HG02642 (cell line): ENCODE measurements at regions not wholly inside any gene's neighbourhood (a gene's known extent, or its start where the extent isn't known, plus 50 kb on each side); places are given as distances from the start of the nearest gene placed in this dataset.

Experiments used
- ATAC-seq: cut with Tn5 transposase; IDR thresholded peaks from one replicate; pipeline ENCODE4 v1.9.1; 2021; ENCODE audit warnings: mild to moderate bottlenecking; ENCODE audit not compliant: unreplicated experiment, poor library complexity

DNA sequence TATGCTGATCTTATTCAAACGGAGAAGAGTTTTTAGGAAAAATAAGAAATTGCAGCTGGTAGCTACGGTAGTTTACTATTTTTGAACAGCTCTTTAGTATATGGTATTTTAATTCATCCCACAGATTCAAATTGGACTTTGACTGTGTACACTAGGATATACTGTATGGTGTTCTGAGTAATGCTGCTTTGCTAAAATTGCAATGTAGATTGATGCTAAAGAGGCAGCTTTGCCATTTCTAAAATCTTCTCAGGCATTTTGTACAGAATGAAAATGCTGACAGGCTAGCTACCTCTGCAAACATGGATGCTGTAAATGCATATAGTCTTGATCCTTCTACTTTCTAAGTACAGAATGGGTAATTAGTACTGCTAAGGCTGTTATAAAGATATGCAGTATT is 826.6 kb upstream of the POU3F3 start:
- ATAC-seq, result no peak

DNA sequence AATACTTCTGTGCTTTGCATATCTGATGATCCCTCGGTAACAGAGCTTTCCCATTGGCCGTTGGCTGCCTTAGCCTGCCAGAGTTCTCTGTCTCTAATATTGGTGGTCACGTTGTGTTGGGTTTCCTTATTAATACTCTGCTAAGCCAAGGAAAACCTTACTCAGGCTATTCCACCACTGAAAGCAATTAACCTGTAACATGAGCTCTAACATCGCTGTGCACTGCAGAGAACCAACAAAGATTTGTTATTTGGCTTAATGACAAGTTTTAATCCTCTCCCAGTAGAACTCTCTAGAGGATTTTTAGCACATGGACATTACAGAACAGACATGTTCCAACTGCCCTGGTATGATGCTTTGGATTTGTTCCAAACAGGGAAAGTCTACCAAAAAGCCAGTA is 825.9 kb upstream of the POU3F3 start:
- ATAC-seq, result no peak

DNA sequence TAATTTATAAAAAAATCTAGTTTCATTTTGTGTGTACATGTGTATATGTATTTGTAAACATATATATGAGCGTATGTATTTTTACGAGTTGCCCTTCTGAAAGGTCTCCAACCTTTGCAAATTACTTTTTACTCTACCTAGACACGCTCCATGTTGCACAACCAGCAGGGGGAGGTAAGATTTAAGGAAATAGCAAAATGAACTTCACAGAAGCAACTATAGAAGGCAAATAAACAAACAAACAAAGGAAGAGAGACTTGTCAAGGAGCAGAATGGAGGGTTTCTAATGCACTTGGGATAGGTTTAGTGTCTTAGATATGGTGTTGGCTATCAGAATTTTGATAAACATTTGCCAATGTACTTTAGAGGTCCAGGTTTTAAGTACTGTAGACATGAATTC is 820.5 kb upstream of the POU3F3 start:
- ATAC-seq, result no peak

DNA sequence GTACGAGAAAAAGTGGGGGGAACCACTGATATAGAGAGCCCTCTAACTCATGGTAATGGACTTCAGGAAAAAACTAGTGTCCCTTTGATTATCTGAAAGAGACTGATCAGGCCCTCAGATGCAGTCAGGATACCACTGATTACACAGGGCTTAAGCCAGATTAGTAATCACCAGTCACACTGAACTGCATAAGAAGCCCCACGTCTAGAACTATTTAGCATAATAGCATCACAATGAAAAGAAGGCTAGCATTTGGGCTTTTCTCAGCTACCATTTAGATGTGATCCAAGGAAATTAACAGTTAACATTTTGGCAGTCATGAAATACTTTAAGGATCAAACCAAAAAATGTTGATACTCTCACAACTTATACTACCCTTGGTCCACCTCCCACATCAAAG is 813.1 kb upstream of the POU3F3 start:
- no peak for ATAC-seq

DNA sequence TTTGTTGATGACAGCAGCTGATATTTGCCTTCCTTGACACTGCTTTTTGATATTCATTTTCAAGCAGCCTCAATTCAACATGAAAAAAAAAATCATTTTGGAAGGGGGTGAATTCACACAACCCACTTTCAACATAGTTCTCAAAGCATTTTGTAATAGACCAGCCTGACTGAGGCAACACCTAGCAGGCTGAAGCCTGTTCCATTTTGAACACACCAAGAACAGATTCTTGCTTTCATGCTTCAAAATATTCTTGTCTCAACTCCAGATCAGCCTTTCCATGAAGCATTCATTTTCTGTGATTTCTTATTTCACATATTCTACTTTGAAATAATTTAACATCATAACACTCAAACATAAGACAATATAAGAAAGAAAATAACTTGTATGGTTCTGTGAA is 812.6 kb upstream of the POU3F3 start:
- ATAC-seq, result no peak

DNA sequence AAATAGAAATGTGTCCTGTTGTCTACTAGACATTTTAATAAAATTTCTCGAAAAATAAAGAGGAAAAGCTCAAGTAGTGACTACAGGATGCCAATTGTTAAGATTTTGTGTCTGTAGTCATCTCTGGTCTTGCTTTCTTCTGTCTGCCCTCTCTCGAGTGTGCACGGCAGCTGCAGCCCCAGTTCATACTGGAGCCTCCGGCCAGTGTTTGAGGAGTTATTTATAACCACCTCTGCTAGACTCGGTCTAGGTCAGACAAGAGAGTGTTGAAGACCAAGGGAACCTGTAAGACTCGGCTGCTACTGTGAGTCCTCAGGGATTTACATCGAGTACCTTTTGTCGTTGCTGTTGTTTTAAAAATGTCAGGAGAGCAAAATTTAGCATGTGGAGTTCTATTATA is 810.1 kb upstream of the POU3F3 start:
- ATAC-seq, result no peak

DNA sequence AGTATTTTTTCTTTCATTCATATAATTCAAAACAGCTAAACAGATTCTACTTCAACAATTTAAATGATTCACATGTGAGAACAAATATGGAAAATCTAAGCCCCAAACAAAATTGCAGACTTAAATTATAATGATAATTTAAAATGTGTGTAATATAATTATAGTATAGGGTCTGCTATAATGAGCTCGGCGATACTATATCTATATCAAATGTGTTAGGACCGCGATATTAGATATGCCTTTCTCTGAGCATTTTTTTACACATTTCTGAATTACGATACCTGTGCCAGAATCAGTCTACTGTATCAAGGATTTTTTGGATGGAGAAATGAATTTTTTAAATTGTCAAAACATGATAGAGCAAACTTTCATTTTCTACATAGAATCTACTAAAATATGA is 808.8 kb upstream of the POU3F3 start:
- ATAC-seq, result no peak

DNA sequence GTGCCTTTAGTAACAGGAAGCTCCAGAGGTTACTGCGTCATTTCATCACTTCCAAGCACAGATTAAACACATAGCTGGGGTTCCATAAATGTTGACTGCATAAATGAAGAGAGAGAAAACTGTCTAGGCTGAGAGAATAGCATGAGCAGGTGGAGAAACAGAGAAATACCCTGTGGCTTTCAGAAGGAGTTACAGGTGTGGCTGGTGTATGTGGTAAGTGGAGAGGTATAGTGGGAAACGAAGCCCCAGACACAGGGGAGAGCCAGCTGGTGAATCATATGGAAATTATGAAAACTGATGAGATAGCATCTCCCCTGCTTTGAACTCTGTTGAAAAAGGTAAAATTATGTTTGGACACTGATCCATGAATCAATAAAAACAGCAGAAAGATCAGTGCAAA is 807.4 kb upstream of the POU3F3 start:
- ATAC-seq, result no peak

DNA sequence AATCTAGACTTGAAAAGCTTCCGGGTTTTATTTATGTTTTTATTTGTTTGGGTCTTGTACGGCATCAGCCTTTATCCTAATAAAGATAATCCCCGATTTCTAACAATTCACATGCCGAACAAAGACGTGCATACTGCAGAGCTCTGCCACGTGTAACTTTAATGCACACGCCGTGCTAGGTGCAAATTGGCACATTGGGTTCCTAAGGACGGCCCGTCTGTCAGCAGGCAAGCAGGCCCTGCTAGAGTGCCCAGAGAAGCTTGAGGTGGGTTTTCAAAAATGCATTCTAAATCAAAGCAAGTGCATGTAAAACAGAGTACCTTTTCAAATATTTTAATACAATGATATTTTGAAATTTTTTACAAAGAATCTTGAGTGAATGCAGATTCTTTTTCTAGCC is 806.4 kb upstream of the POU3F3 start:
- no peak for ATAC-seq

DNA sequence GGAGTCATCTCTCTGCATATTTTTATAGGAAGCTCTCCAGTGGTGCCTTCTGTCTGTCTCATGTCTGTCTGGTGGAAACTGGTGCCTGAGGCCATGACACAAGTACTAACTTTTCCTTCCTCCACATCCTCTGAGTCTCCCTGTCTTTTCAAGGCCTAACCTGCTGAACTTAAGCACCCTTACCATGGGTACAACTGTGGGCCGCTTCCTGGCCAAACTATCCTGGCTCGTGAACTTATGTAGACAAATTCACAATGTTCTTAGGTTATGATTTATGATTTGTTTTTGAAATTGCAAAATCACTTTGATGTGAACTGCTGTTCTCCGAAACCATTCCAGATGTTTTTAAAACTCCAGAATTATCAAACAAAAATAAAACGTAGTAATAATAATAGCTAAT is 804.5 kb upstream of the POU3F3 start:
- no peak for ATAC-seq

DNA sequence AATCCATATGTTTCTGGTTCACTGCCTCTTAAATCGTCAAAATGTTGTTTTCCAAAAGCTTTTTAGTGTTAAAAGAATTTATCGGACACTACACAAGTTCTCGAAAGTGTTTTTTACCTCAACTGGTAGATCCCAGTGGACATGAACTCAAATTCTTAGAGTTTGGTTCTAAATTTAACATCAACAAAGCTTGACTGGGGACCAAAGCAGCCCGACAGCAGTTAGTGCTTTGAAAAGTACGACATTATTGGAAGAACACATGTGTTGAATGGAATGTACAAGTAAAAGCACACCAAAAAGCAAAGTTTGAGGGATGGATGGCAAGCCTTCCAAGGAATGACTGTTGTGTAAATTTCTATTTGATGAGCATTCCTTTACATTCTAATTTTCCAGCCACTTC is 803.9 kb upstream of the POU3F3 start:
- no peak for ATAC-seq

DNA sequence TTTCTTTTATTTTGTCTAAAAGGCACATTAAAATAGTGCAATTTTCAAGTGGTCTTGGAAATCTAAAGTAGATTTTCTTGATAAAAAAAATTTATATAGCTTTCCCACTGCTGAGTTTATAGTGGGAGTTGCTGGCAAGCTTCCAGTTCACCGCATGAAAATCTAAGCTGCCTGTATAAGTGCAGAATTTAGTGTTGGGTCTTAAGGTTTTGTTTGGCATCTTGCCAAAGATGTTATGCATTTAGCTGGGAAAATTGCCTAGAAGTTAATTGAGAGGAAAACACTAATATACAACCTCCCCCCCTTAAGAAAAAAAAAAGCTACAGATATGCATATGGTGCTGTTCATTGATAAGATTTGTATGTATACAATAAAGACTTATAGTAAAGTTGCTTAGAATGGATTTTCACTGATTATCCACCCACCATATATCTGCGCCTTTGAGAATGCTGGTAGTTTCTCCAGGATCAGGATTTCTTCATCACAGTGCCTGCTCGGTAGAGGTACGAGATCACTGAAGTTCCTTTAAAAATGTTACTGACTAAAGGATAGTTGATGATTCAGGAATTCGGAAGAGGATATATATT is 803.2 kb upstream of the POU3F3 start:
- no peak for ATAC-seq

DNA sequence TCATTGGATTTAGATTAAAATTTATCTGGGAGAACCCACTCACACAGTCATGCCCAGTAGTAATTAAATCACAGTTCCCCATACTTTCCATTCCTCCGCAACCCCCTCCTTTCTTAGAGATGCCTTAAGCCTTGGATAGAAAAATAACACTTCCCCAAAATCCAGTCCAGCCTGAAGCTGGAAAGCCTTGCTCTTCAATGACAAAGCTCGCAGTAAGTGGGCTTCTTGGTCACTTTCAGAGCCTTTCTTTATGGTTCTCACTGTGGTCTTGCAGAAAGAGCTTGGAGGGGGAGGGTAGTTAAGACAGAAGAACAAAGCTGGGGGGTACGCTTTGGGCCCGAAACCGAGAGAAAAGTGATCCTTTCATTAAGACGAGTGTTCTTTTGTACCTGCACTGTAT is 802.1 kb upstream of the POU3F3 start:
- ATAC-seq, result no peak

DNA sequence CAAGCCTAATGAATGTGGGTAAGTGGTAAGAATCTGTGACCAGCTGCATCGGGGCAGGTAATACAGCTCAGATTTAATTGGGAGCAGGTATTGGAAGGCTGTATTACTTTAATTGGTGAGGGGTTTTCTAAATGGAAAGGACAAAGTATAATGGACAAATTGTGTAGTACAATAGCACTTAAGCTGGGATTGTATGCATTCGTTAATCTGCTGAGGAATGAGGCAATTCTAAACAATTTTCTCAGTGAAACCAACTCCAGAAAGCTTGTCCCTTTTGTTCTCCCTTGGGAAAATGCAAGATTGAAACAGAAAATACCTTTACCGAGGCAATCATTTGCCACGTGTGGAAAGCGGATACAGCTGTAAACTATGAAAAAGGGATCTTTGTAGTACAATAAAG is 801.6 kb upstream of the POU3F3 start:
- no peak for ATAC-seq

DNA sequence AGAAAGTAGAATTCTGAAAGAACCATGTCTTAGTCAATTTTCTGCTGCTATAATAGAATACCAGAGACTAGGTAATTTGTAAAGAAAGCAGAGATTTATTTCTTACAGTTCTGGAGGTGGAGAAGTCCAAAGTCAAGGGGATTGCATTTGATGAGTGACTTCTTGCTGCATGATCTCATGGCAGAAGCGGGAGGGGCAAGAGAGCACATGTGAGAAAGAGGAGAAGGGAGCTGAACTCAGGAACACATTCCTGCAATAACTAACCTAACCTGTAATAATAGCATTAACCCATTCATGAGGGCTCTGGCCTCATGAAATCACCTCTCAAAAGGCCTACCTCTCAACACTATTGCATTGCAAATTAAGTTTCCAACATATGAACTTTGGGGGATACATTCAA is 797.5 kb upstream of the POU3F3 start:
- no peak for ATAC-seq

DNA sequence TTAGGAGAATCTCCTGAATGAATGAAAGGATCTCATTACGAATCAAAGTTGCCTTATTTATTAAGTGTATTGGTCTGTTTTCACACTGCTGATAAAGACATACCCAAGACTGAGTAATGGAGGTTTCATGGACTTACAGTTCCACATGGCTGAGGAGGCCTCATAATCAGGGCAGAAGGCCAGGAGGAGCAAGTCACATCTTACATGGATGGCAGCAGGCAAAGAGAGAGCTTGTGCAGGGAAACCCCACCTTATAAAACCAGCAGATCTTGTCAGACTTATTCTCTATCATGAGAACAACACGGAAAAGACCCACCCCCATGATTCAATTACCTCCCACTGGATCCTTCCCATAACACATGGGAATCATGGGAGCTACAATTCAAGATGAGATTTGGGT is 785.2 kb upstream of the POU3F3 start:
- no peak for ATAC-seq

DNA sequence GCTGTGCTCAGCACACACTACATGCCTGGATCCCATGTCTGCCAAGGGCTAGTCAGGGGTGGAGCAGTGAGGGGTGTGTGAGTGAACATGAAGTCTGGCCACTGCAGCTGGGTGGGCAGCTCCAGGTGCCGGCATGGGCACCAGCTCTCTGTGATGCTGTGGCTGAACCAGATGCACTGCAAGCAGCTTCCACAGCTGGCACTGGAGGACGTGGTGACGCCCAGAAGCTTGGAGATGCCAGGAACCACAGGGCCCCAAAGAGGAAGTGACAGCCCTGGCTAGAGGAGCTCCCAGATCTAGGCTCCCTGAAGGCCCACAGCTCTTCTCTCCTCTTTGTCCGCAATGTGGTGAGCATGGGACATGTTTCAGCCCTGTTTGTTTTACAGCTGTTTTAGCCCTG is 776.3 kb upstream of the POU3F3 start:
- ATAC-seq, result no peak

DNA sequence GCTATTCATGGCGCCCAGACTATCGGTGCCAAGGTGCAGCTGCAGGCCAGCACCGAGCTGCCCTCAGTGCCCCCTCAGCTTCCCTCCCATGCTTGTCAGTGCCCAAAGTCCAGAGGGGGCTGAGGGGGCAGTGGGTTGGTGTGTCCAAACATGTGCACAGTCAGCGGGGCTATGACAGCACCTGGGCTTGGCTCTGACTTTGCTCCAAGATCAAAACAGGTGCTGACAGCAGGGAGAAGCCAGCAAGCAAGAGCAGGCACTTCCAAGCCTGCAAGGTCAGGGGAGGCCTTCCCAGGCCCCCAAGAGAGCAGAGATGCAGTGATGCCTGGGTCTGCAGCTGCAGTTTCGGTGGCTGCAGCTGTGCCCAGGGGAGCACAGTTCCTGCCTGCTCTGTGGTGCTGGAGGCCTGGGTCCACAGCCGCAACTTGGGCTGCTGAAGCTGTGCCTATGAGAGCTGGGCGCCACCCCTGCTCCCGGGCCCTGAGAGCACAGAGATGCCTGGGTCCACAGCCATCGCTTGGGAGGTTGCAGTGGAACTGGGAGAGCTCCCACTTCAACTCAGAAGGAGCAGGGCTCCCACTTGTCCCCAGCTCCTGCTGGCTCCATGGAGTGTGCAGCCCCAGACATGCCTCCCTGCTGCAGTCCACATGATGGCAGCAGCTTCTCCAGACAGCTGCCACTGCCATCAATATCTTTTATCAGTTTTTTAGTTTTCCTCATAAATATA is 775.3 kb upstream of the POU3F3 start:
- ATAC-seq, result no peak

DNA sequence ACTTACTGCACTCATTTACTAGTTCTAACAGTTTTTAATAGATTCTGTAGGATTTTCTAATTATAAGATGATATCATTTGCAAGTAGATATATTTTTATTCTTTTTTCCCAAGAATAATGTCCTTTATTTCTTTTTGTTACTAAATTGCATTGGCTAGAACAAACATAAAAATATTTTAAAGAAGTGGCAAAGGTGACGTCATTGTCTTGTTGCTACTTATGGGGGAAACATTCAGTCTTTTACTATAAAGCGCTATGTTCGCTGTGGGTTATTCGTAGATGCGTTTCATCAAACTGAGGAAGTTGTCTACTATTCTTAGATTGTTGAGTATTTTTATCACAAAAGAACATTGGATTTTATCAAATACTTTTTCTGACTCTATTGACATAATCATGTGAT is 765.2 kb upstream of the POU3F3 start:
- ATAC-seq, result no peak

DNA sequence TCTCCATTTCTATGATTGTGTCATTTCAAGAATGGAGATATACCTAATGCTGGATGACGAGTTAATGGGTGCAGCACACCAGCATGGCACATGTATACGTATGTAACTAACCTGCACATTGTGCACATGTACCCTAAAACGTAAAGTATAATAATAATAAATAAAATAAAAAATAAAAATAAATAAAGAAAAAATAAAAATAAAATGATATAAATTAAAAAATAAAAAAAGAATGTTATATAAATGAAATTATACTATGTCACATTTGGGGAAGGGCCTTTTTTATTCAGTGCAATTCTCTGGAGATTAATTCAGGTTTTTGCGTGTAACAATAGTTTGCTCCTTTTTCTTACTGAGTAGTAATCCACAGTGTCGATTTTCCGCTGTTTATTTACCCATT is 763.5 kb upstream of the POU3F3 start:
- no peak for ATAC-seq

DNA sequence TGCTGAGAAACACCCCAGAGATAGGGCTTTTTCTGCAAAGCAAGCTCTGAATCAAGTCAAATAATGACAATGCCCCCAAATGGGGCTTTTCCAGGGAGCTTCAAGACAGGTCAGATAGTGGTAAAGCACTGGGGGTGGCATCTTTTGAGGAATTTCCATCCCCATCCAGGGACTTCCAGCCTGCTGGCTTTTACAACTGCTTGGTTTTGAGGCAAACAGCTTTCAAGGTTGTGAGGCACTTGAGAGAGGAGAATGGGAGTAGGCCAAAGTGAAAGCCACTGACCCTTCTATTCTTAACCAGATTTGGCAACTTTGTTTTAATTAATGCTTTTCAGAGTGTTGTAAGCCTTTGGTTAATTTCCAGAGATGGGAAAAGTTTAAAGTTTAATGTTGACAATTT is 762.0 kb upstream of the POU3F3 start:
- ATAC-seq, result no peak

DNA sequence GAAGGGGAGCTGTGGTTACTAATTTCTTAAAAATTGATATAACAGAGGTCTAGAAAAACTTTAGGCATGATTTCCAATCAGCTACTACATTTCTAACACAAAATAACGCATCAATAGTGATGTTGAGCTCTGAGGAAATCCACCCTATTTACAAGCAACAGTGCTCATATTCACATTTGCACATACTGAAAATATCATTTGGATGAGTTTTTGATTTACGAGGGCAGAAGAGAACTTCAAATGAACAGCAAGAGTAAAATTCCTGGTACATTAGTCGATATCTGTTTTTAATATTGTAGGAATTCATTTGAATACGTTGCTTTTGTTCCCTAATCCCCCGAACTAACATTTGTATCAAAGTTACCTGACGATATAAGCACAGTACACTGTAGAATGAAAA is 761.0 kb upstream of the POU3F3 start:
- no peak for ATAC-seq

DNA sequence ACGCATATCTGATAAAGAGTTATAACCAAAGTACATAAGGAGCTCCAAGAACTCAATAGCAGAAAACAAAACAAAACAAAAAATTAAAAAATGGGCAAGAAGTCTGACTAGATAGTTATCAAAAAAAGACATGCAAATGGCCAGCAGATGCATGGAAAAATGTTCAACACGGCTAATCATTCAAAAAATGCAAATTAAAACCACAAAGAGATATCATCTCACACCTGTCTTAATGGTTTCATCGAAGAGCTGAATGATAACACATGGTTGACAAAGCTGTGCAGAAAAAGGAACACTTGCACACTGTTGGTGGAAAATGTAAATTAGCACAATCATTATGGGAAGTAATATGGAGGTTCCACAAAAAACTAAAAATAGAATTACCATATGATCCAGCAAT is 751.3 kb upstream of the POU3F3 start:
- no peak for ATAC-seq
